22Rv1 (cell line): ENCODE measurements at regions not wholly inside any gene's neighbourhood (a gene's known extent, or its start where the extent isn't known, plus 50 kb on each side); places are given as distances from the start of the nearest gene placed in this dataset.

Experiments
- CTCF ChIP-seq: fragments of 450-650 bp; IDR thresholded peaks from 2 replicates; pipeline ENCODE4 v1.5.1; 2017; ENCODE audit warnings: mild to moderate bottlenecking
- ZFX ChIP-seq: fragments of 450-650 bp; IDR thresholded peaks from 2 replicates; pipeline ENCODE4 v1.6.1; 2017; ENCODE audit warnings: antibody characterized with exemption, borderline replicate concordance

DNA sequence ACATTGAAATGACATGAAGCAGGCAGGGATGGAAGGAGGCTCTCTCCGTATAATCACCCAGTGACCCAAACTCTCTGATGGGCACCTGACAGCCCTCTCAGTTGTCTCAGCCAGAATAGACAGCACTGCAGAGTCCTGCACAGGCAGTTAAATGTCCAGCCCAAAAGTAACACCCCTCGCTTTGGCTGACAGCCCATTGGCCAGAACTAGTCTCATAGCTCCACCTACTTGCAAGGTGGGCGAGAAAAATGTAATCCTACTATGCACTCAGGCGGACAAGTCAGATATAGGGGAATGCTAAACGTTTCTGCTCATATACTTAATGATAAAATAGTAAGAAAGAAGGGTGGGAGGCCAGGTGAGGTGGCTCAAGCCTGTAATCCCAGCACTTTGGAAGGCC lies 393.5 kb upstream of the JARID2 start:
- no peak for TF ChIP-seq CTCF
- TF ChIP-seq ZFX = no peak
